GM23248 (cell line): ENCODE measurements at regions not wholly inside any gene's neighbourhood (a gene's known extent, or its start where the extent isn't known, plus 50 kb on each side); places are given as distances from the start of the nearest gene placed in this dataset.

Source experiments
- DNase-seq: peaks from one replicate; pipeline ENCODE4 v3.0.0-alpha.2; 2015
- H2AFZ ChIP-seq: fragments of 200-600 bp; sonication (generic); 2 replicates; pipeline ENCODE4 v1.6.1; 2016; ENCODE audit warnings: antibody characterized with exemption
- H3F3A ChIP-seq: fragments of 200-600 bp; sonication (generic); 2 replicates; pipeline ENCODE4 v1.6.1; 2016; ENCODE audit warnings: mild to moderate bottlenecking, antibody characterized with exemption, mixed run types; ENCODE audit not compliant: insufficient read depth
- H3K27ac ChIP-seq: fragments of 200-600 bp; sonication (generic); 2 replicates; pipeline ENCODE4 v1.5.1; 2016; ENCODE audit warnings: mild to moderate bottlenecking
- H3K27me3 ChIP-seq: fragments of 200-600 bp; sonication (generic); replicated peaks from 2 replicates; pipeline ENCODE4 v1.6.1; 2016; ENCODE audit warnings: mild to moderate bottlenecking; ENCODE audit not compliant: insufficient read depth
- H3K36me3 ChIP-seq: fragments of 200-600 bp; sonication (generic); 2 replicates; pipeline ENCODE4 v1.6.1; 2016; ENCODE audit warnings: low read depth, mild to moderate bottlenecking
- H3K4me1 ChIP-seq: fragments of 200-600 bp; sonication (generic); 2 replicates; pipeline ENCODE4 v1.6.1; 2016; ENCODE audit warnings: mild to moderate bottlenecking; ENCODE audit not compliant: insufficient read depth
- H3K4me2 ChIP-seq: fragments of 200-600 bp; sonication (generic); one replicate; pipeline ENCODE4 v1.6.1; 2016; ENCODE audit warnings: mild to moderate bottlenecking; ENCODE audit not compliant: unreplicated experiment
- H3K4me3 ChIP-seq: fragments of 200-600 bp; sonication (generic); 2 replicates; pipeline ENCODE4 v1.5.1; 2016; ENCODE audit warnings: mild to moderate bottlenecking
- H3K79me2 ChIP-seq: fragments of 200-600 bp; sonication (generic); 2 replicates; pipeline ENCODE4 v1.6.1; 2016; ENCODE audit warnings: mild to moderate bottlenecking; ENCODE audit not compliant: insufficient read depth
- H3K9ac ChIP-seq: fragments of 200-600 bp; sonication (generic); 2 replicates; pipeline ENCODE4 v1.6.1; 2016; ENCODE audit warnings: mild to moderate bottlenecking
- H3K9me2 ChIP-seq: fragments of 200-600 bp; sonication (generic); 2 replicates; pipeline ENCODE4 v1.6.1; 2016; ENCODE audit warnings: mixed run types, mild to moderate bottlenecking, moderate library complexity; ENCODE audit not compliant: insufficient read depth
- H3K9me3 ChIP-seq: fragments of 200-600 bp; sonication (generic); one replicate; pipeline ENCODE4 v1.6.1; 2017; ENCODE audit warnings: low read depth
- H4K20me1 ChIP-seq: fragments of 200-600 bp; sonication (generic); 2 replicates; pipeline ENCODE4 v1.6.0; 2016; ENCODE audit not compliant: insufficient read depth
- EZH2 ChIP-seq: fragments of 200-600 bp; sonication (generic); IDR thresholded peaks from 2 replicates; pipeline ENCODE4 v1.6.1; 2018; ENCODE audit warnings: antibody characterized with exemption, mild to moderate bottlenecking; ENCODE audit not compliant: insufficient read depth, poor library complexity, severe bottlenecking
- EZH2phosphoT487 ChIP-seq: fragments of 200-600 bp; sonication (generic); IDR thresholded peaks from 2 replicates; pipeline ENCODE4 v1.6.1; 2018; ENCODE audit warnings: antibody characterized with exemption, moderate library complexity, mild to moderate bottlenecking, low read depth; ENCODE audit not compliant: insufficient read depth
- WGBS, 2 experiments: methylation state at CpG; one replicate each; pipeline ENCODE4 v1.1.6; 2015 to 2017; ENCODE audit warnings: low lambda C conversion rate in 2 of 2, low coverage in 1 of 2; ENCODE audit errors: missing lambda C conversion rate in 2 of 2; 5-methylcytosine and 5-hydroxymethylcytosine counted together
- in situ Hi-C: fragments of 300-500 bp; cut with MboI; formaldehyde crosslinking; loops from 2 replicates; pipeline ENCODE4 v1.15.0; 2020

DNA sequence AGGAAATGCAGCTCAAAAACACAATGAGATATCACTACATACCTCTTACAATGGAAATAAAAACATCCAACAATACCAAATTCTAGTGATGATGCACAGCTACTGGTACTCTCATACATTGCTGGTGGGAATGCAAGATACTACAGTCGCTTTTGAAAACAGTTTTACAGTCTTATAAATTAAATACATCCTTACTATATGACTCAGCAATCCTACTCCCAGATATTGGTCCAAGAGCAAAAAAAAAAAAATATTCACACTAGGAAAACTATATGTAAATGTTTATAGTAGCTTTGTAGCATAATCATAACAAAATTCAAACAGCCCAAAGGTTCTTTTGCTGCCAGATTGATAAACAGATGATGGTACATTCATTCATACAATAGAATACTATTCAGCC, 217.4 kb upstream of the FAM83B start:
- no peaks in the 10 kb centered on the region for H3K79me2 ChIP-seq
- H3K4me3 ChIP-seq, result no peak overlapping the region
- peak; percentile 2 for DNase-seq
- TF ChIP-seq EZH2phosphoT487 (no peak), EZH2 (no peak)
- no peaks in the 10 kb centered on the region for H3F3A ChIP-seq
- H3K36me3 ChIP-seq, result no peaks in the 10 kb centered on the region
- H2AFZ ChIP-seq, result no peak overlapping the region
- no peak overlapping the region for H3K27ac ChIP-seq
- no peaks in the 10 kb centered on the region for H4K20me1 ChIP-seq
- no peaks in the 10 kb centered on the region for H3K9me2 ChIP-seq
- no peak overlapping the region for H3K4me2 ChIP-seq
- in situ Hi-C loops, result no loop called here
- no peaks in the 10 kb centered on the region for H3K27me3 ChIP-seq
- WGBS, 2 experiments, result 19 to 31% methylated on average over 1 of the region's 1 CpG
- H3K9me3 ChIP-seq, result no peaks in the 10 kb centered on the region
- H3K4me1 ChIP-seq, result no peaks in the 10 kb centered on the region
- no peak overlapping the region for H3K9ac ChIP-seq

DNA sequence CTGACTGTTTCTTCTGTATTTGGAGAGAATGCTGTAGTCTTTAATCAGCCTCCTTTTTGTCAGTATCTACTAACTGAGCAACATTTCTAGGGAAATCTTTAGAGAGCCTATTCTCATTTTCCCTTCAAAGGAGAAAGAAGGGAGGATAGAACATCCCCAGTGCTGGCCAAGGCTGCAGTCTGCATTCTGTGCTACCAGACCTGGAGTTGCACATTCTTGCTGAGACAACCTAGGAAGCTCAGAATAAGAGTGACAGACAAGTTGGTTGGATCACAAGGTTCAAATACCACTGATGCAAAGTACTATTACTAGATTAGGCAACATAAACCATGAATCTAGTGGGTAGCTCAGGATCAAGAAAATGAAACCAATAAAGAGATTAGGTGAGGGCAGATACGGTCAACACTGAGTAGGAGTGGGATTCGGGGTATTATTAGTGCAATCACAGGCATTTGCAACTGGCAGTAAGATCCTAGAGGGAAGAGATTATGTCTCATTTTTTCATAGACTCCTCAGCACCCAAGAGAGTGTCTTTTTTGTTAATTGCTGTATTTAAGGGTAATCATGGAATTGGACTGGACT, 213.5 kb upstream of the FAM83B start:
- Histone ChIP-seq H3K9me2 (no peaks in the 10 kb centered on the region; the same call in 1 of the 2 replicates), H3K79me2 (no peaks in the 10 kb centered on the region), H3K27me3 (no peaks in the 10 kb centered on the region), H3K9me3 (no peaks in the 10 kb centered on the region), H3K4me2 (no peak overlapping the region), H4K20me1 (no peaks in the 10 kb centered on the region), H3K9ac (no peak overlapping the region), H3F3A (no peaks in the 10 kb centered on the region), H3K27ac (no peak overlapping the region), H2AFZ (no peak overlapping the region), H3K36me3 (no peaks in the 10 kb centered on the region), H3K4me3 (no peak overlapping the region), H3K4me1 (no peaks in the 10 kb centered on the region)
- no peak for DNase-seq
- TF ChIP-seq EZH2 (no peak), EZH2phosphoT487 (no peak)
- 66 to 75% methylated on average over 2 of the region's 2 CpGs for WGBS, 2 experiments
- in situ Hi-C loops, result no loop called here

DNA sequence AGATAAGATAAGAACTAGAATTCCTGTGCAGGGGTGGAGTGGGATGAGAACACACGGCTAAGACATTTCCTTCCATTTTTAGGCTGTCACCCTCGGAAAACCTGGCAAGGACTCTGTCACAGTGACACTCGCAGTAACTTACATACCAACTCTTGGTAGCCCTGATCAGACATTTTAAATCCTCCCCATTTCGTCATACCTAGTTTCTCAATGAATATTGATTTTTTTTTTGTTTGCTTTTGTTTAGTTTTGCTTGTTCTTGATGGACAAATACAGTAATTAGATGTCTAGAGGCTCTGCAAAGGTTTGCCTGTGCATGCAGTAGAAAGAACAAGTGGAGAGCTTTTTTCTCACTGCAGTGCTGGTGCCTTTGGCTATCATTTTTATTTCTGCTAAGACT, 213.0 kb upstream of the FAM83B start:
- TF ChIP-seq EZH2 (no peak), EZH2phosphoT487 (no peak)
- Histone ChIP-seq H3K9ac (no peak overlapping the region), H3F3A (no peaks in the 10 kb centered on the region), H4K20me1 (no peaks in the 10 kb centered on the region), H3K36me3 (no peaks in the 10 kb centered on the region), H3K27ac (no peak overlapping the region), H3K79me2 (no peaks in the 10 kb centered on the region), H3K4me2 (no peak overlapping the region), H3K9me2 (no peaks in the 10 kb centered on the region; the same call in 1 of the 2 replicates), H3K9me3 (no peaks in the 10 kb centered on the region), H2AFZ (no peak overlapping the region), H3K4me1 (no peaks in the 10 kb centered on the region), H3K27me3 (no peaks in the 10 kb centered on the region), H3K4me3 (no peak overlapping the region)
- in situ Hi-C loops, result no loop called here
- DNase-seq, result no peak
- 41 to 55% methylated on average over 4 of the region's 4 CpGs for WGBS, 2 experiments

DNA sequence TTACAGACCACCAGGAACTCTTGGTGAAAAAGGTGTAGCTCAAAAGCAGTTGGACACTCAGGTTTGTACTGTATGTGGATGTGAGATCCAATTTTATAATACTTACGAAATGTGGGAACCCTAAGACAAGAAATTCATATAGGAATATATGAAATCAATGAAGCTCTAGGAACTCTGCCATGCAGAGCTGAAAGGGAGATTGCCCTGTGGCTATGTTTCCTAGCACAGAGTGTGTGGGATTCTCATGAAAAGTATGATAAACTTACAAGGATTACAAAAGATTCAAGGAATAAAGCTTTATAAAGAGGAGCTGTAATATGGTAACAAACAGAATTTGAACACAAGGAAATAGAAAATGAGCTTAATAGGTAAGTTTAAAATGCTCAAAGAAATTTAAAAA, 205.7 kb upstream of the FAM83B start:
- Histone ChIP-seq H3K9me2 (no peaks in the 10 kb centered on the region; the same call in 1 of the 2 replicates), H3K9me3 (no peaks in the 10 kb centered on the region), H3K36me3 (no peaks in the 10 kb centered on the region), H3K9ac (no peak overlapping the region), H3K4me3 (no peak overlapping the region), H3K27ac (no peak overlapping the region), H4K20me1 (no peaks in the 10 kb centered on the region), H3K4me1 (no peaks in the 10 kb centered on the region), H3F3A (no peaks in the 10 kb centered on the region), H3K27me3 (no peaks in the 10 kb centered on the region), H3K4me2 (no peak overlapping the region), H2AFZ (no peak overlapping the region), H3K79me2 (no peaks in the 10 kb centered on the region)
- no peak for DNase-seq
- in situ Hi-C loops, result no loop called here
- 65 to 69% methylated on average over 1 of the region's 1 CpG for WGBS, 2 experiments
- TF ChIP-seq EZH2phosphoT487 (no peak), EZH2 (no peak)
